NCI-H2227 treated with DMSO at 0.1 percent for 48 hours (cell line): ENCODE measurements at regions not wholly inside any gene's neighbourhood (a gene's known extent, or its start where the extent isn't known, plus 50 kb on each side); places are given as distances from the start of the nearest gene placed in this dataset.

Experiments
- DNase-seq: peaks from one replicate; lab custom pipeline; 2025; lab: John Stamatoyannopoulos, UW

GRCh38 chr14:104342435-104343293, 204.3 kb downstream of the KIF26A start:
- no peak for DNase-seq

- DNase-seq: no peak
These were observed 204.9 kb downstream of the KIF26A start for GRCh38 chr14:104343294-104343625.

GRCh38 chr14:104343690-104344640, 205.6 kb downstream of the KIF26A start:
- DNase-seq: no peak

GRCh38 chr14:104344818-104345620, 206.6 kb downstream of the KIF26A start:
- DNase-seq: no peak

- no peak for DNase-seq
These were observed 207.5 kb downstream of the KIF26A start for GRCh38 chr14:104345621-104346462.

- DNase-seq: no peak
These were observed 208.2 kb downstream of the KIF26A start for GRCh38 chr14:104346608-104347007.

- no peak for DNase-seq
These were observed 210.4 kb downstream of the KIF26A start for GRCh38 chr14:104348741-104349140.

GRCh38 chr14:104349950-104350349, 211.6 kb downstream of the KIF26A start:
- DNase-seq: no peak

GRCh38 chr14:104350463-104351185, 212.2 kb downstream of the KIF26A start:
- DNase-seq: no peak

- no peak for DNase-seq
These were observed 213.6 kb downstream of the KIF26A start for GRCh38 chr14:104351849-104352492.

GRCh38 chr14:104352493-104353220, 214.3 kb downstream of the KIF26A start:
- no peak for DNase-seq

GRCh38 chr14:104353221-104353920, 215.0 kb downstream of the KIF26A start:
- DNase-seq: no peak

GRCh38 chr14:104353921-104354701, 215.7 kb downstream of the KIF26A start:
- DNase-seq: no peak

- DNase-seq: no peak
These were observed 217.0 kb downstream of the KIF26A start for GRCh38 chr14:104355101-104356019.

GRCh38 chr14:104356020-104356737, 217.8 kb downstream of the KIF26A start:
- DNase-seq: no peak
